Loucy (cell line): ENCODE measurements at regions not wholly inside any gene's neighbourhood (a gene's known extent, or its start where the extent isn't known, plus 50 kb on each side); places are given as distances from the start of the nearest gene placed in this dataset.

ENCODE experiments used
- H2AFZ ChIP-seq: fragments of 200-600 bp; sonication (generic); 2 replicates; pipeline ENCODE4 v1.6.0; 2016; ENCODE audit warnings: antibody characterized with exemption, mild to moderate bottlenecking, low read length, moderate library complexity
- H3F3A ChIP-seq: fragments of 200-600 bp; 2 replicates; pipeline ENCODE4 v1.6.0; 2016; ENCODE audit warnings: antibody characterized with exemption, low read depth, mild to moderate bottlenecking
- H3K27me3 ChIP-seq: fragments of 200-600 bp; sonication (generic); 2 replicates; pipeline ENCODE4 v1.6.1; 2014; ENCODE audit warnings: low read length, mild to moderate bottlenecking; ENCODE audit not compliant: insufficient read depth, poor library complexity, severe bottlenecking
- H3K36me3 ChIP-seq: fragments of 200-600 bp; sonication (generic); 2 replicates; pipeline ENCODE4 v1.6.1; 2016; ENCODE audit warnings: low read length; ENCODE audit not compliant: insufficient read depth
- H3K4me1 ChIP-seq: fragments of 200-600 bp; sonication (generic); 2 replicates; pipeline ENCODE4 v1.5.1; 2014; ENCODE audit warnings: low read length, mild to moderate bottlenecking; ENCODE audit not compliant: insufficient read depth, poor library complexity, severe bottlenecking
- H3K4me2 ChIP-seq: fragments of 200-600 bp; sonication (generic); 2 replicates; pipeline ENCODE4 v1.6.0; 2014; ENCODE audit warnings: antibody characterized with exemption, low read length, low read depth, mild to moderate bottlenecking; ENCODE audit not compliant: poor library complexity, severe bottlenecking
- H3K4me3 ChIP-seq: fragments of 200-600 bp; sonication (generic); 2 replicates; pipeline ENCODE4 v1.5.1; 2014; ENCODE audit warnings: low read length, mild to moderate bottlenecking, mixed read lengths; ENCODE audit not compliant: poor library complexity, severe bottlenecking
- H3K79me2 ChIP-seq: fragments of 200-600 bp; sonication (generic); 2 replicates; pipeline ENCODE4 v1.6.1; 2014; ENCODE audit warnings: low read length; ENCODE audit not compliant: insufficient read depth
- H3K9ac ChIP-seq: fragments of 200-600 bp; sonication (generic); 2 replicates; pipeline ENCODE4 v1.6.0; 2014; ENCODE audit warnings: mild to moderate bottlenecking, low read depth, low read length, moderate library complexity; ENCODE audit not compliant: poor library complexity, severe bottlenecking
- H3K9me2 ChIP-seq: fragments of 200-600 bp; sonication (generic); replicated peaks from 2 replicates; pipeline ENCODE4 v1.6.1; 2016; ENCODE audit warnings: low read depth, low read length, mixed read lengths
- H3K9me3 ChIP-seq: fragments of 200-600 bp; sonication (generic); 2 replicates; pipeline ENCODE4 v1.6.1; 2014; ENCODE audit warnings: mild to moderate bottlenecking, antibody characterized with exemption, low read length, low read depth; ENCODE audit not compliant: insufficient read depth
- H4K20me1 ChIP-seq: fragments of 200-600 bp; sonication (generic); 2 replicates; pipeline ENCODE4 v1.6.0; 2014; ENCODE audit warnings: antibody characterized with exemption, low read length, mild to moderate bottlenecking; ENCODE audit not compliant: insufficient read depth, poor library complexity, severe bottlenecking
- EZH2phosphoT487 ChIP-seq: fragments of 200-600 bp; IDR thresholded peaks from 2 replicates; pipeline ENCODE4 v1.6.1; 2018; ENCODE audit warnings: antibody characterized with exemption, mild to moderate bottlenecking, moderate library complexity, borderline replicate concordance
- TF ChIP-seq, protein P1 (sequence below): fragments of 200-600 bp; sonication (generic); conservative IDR thresholded peaks from 2 replicates; pipeline ENCODE4 v1.5.1; 2014; ENCODE audit warnings: mild to moderate bottlenecking, antibody characterized with exemption, low read length

DNA sequence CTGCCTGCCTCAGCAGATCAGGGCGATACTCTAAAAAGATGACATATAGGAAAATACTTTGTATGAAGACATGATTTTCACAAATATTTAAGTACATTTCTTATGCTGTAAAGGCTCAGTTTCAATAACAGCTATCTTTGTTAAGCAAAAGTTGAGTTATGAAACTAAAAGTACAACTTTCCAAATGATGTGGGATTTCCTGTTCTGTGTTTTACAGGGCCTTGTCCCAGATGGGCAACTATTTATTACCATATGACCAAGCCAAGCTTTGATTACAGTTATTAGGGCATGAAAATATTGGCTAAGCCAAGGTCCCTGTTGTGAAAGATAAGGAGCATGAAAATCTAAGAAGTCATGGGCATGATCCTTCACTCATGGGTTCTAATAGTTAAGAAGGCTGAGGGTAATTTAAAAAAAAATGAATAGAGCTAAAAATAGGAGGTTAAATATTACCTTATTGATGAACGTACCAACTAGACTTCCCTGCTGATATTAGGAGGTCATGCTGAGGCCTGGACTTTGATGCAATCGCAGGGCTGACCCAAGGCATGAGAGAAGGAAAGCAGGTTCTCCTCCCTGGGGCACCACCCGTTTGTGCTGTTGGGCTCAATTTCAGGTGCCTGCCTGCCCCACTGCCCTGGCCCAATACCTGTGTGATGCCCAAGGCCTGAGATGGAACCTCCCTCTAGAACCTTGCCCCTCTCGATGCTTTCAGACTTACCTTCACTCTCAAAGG lies 294.4 kb upstream of the PRDM1 start:
- Histone ChIP-seq H3K36me3 (no peaks in the 10 kb centered on the region), H2AFZ (no peak overlapping the region), H3K79me2 (no peaks in the 10 kb centered on the region), H3K4me1 (peaks cover 14% of the 10 kb centered on the region), H3K27me3 (no peaks in the 10 kb centered on the region), H3K9ac (no peak overlapping the region), H3K9me3 (no peaks in the 10 kb centered on the region), H3K9me2 (no peaks in the 10 kb centered on the region), H3F3A (no peaks in the 10 kb centered on the region), H3K4me2 (peak overlapping the region; percentile 7), H3K4me3 (no peak overlapping the region), H4K20me1 (no peaks in the 10 kb centered on the region)
- TF ChIP-seq EZH2phosphoT487: no peak
- TF ChIP-seq, protein P1, sequence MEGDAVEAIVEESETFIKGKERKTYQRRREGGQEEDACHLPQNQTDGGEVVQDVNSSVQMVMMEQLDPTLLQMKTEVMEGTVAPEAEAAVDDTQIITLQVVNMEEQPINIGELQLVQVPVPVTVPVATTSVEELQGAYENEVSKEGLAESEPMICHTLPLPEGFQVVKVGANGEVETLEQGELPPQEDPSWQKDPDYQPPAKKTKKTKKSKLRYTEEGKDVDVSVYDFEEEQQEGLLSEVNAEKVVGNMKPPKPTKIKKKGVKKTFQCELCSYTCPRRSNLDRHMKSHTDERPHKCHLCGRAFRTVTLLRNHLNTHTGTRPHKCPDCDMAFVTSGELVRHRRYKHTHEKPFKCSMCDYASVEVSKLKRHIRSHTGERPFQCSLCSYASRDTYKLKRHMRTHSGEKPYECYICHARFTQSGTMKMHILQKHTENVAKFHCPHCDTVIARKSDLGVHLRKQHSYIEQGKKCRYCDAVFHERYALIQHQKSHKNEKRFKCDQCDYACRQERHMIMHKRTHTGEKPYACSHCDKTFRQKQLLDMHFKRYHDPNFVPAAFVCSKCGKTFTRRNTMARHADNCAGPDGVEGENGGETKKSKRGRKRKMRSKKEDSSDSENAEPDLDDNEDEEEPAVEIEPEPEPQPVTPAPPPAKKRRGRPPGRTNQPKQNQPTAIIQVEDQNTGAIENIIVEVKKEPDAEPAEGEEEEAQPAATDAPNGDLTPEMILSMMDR: no peak

DNA sequence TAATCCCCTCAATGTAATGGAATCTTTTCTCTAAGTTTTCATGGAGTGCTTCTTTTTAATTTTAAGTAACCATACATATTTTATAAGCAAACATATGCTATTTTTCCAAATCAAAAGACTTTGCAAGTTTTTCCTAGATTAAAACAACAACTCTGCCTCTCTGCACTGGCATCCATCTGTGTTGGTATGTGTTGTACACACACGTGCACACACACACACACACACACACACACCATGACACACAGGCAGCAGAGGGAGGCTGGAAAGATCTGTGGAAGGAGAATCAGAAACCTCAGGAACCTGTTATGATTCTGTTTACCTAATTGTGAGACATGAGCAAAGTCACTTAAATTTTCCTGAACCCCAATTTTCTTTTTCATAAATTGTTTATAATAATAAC lies 295.0 kb upstream of the PRDM1 start:
- Histone ChIP-seq H3K27me3 (no peaks in the 10 kb centered on the region), H3K79me2 (no peaks in the 10 kb centered on the region), H3F3A (no peaks in the 10 kb centered on the region), H3K4me3 (no peak overlapping the region), H3K9me3 (no peaks in the 10 kb centered on the region), H3K4me2 (peak overlapping the region; percentile 7), H3K9ac (no peak overlapping the region), H4K20me1 (no peaks in the 10 kb centered on the region), H3K36me3 (no peaks in the 10 kb centered on the region), H3K9me2 (no peaks in the 10 kb centered on the region), H3K4me1 (peaks cover 14% of the 10 kb centered on the region), H2AFZ (no peak overlapping the region)
- TF ChIP-seq, protein P1: no peak
- no peak for TF ChIP-seq EZH2phosphoT487

DNA sequence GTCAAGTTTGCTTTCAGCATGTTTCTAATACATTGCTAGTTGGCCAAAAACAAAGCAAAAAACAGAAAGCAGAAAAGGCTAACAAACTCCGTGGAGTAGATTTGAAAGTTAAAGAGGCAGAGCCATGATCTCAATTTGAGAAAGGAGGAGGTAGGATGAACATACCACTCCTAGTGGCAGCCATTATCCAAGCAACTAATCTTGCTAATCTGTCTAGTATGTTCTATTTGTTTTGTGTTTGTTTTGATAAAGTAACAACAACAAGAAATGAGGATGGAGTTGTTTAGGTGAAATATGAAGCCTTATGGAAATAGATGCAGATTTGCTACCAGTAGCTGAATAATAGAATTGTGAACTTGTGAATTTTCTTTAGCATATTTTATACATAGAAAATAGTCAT lies 295.5 kb upstream of the PRDM1 start:
- Histone ChIP-seq H3K9ac (no peak overlapping the region), H2AFZ (peak overlapping the region; percentile 66; the same call in 1 of the 2 replicates), H3F3A (no peaks in the 10 kb centered on the region), H3K4me3 (no peak overlapping the region), H3K9me3 (no peaks in the 10 kb centered on the region), H4K20me1 (no peaks in the 10 kb centered on the region), H3K36me3 (no peaks in the 10 kb centered on the region), H3K27me3 (no peaks in the 10 kb centered on the region), H3K4me1 (peaks cover 18% of the 10 kb centered on the region), H3K79me2 (no peaks in the 10 kb centered on the region), H3K9me2 (no peaks in the 10 kb centered on the region), H3K4me2 (no peak overlapping the region)
- TF ChIP-seq, protein P1: peak; percentile 33; the same call in 1 of the 2 replicates
- TF ChIP-seq EZH2phosphoT487: no peak
